Keratinocyte (primary cell): ENCODE measurements at regions not wholly inside any gene's neighbourhood (a gene's known extent, or its start where the extent isn't known, plus 50 kb on each side); places are given as distances from the start of the nearest gene placed in this dataset.

Experiments
- DNase-seq: peaks from one replicate; pipeline ENCODE4 v3.0.0-alpha.2; 2011; ENCODE audit warnings: low read depth, missing footprints, low spot score
- FAIRE-seq: peaks from 2 replicates; lab custom pipeline; 2011; peaks lifted over from hg19 to GRCh38; lab: Jason Lieb, UNC
- H2AFZ ChIP-seq: 2 replicates; pipeline ENCODE4 v1.6.0; 2012; ENCODE audit warnings: low read length, control low read depth, inconsistent platforms; ENCODE audit not compliant: control insufficient read depth
- H3K27ac ChIP-seq: 2 replicates; pipeline ENCODE4 v1.5.1; 2011; ENCODE audit warnings: low read length; ENCODE audit not compliant: control insufficient read depth, insufficient read depth
- H3K27me3 ChIP-seq: 3 replicates; pipeline ENCODE4 v1.6.0; 2011; ENCODE audit warnings: low read length; ENCODE audit not compliant: control insufficient read depth, insufficient read depth; ENCODE audit errors: extremely low read depth
- H3K36me3 ChIP-seq, 2 experiments: 2 replicates in 1 of 2; 3 replicates in 1 of 2; pipeline ENCODE4 v1.5.1; 2011; ENCODE audit warnings: low read length in 2 of 2, mild to moderate bottlenecking in 1 of 2; ENCODE audit not compliant: control insufficient read depth in 2 of 2, insufficient read depth in 2 of 2; ENCODE audit errors: extremely low read depth in 1 of 2
- H3K4me1 ChIP-seq: 3 replicates; pipeline ENCODE4 v1.5.1; 2011; ENCODE audit warnings: low read length; ENCODE audit not compliant: control insufficient read depth, insufficient read depth; ENCODE audit errors: extremely low read depth
- H3K4me2 ChIP-seq: 3 replicates; pipeline ENCODE4 v1.6.0; 2011; ENCODE audit warnings: low read depth, low read length; ENCODE audit not compliant: control insufficient read depth, insufficient read depth; ENCODE audit errors: extremely low read depth
- H3K4me3 ChIP-seq, 3 experiments: fragments of 200-600 bp in 1 of 3; sonication (generic) in 1 of 3; 2 replicates in 2 of 3; 3 replicates in 1 of 3; pipeline ENCODE4 v1.5.1; 2011 to 2016; ENCODE audit warnings: low read length in 3 of 3, mild to moderate bottlenecking in 3 of 3, control low read depth in 2 of 3, inconsistent platforms in 1 of 3, low read depth in 1 of 3, mixed read lengths in 1 of 3, mixed run types in 1 of 3, moderate library complexity in 1 of 3; ENCODE audit not compliant: control insufficient read depth in 2 of 3, insufficient read depth in 2 of 3; ENCODE audit errors: extremely low read depth in 1 of 3
- H3K79me2 ChIP-seq: 2 replicates; pipeline ENCODE4 v1.6.0; 2012; ENCODE audit warnings: low read length; ENCODE audit not compliant: control insufficient read depth, insufficient read depth
- H3K9ac ChIP-seq: 3 replicates; pipeline ENCODE4 v1.6.0; 2011; ENCODE audit warnings: low read length; ENCODE audit not compliant: control insufficient read depth, insufficient read depth; ENCODE audit errors: extremely low read depth
- H3K9me1 ChIP-seq: 3 replicates; pipeline ENCODE4 v1.6.0; 2011; ENCODE audit warnings: low read length; ENCODE audit not compliant: control insufficient read depth, insufficient read depth; ENCODE audit errors: extremely low read depth
- H3K9me3 ChIP-seq: 2 replicates; pipeline ENCODE4 v1.5.1; 2012; ENCODE audit warnings: low read depth, low read length; ENCODE audit not compliant: control insufficient read depth
- H4K20me1 ChIP-seq: 3 replicates; pipeline ENCODE4 v1.6.0; 2011; ENCODE audit warnings: low read length; ENCODE audit not compliant: control insufficient read depth, insufficient read depth; ENCODE audit errors: extremely low read depth
- CTCF ChIP-seq, 3 experiments: IDR thresholded peaks in 1 of 3; conservative IDR thresholded peaks in 1 of 3; optimal IDR thresholded peaks in 1 of 3; 2 replicates in 2 of 3; 3 replicates in 1 of 3; pipeline versions ENCODE3 to v1.5.1; 2011; ENCODE audit warnings: low read length in 3 of 3, mild to moderate bottlenecking in 3 of 3, moderate library complexity in 2 of 3, control low read depth in 1 of 3, inconsistent platforms in 1 of 3; ENCODE audit not compliant: insufficient read depth in 2 of 3; ENCODE audit errors: extremely low read depth in 1 of 3
- EZH2 ChIP-seq: IDR thresholded peaks from one replicate; pipeline ENCODE4 v1.6.1; 2012; ENCODE audit warnings: inconsistent platforms, mild to moderate bottlenecking, low read length, moderate library complexity
- dilution Hi-C: fragments of 300-500 bp; cut with MboI; formaldehyde crosslinking; loops from one replicate; pipeline ENCODE4 v1.7.0; 2020; ENCODE audit warnings: low sequenced_read_pairs; ENCODE audit not compliant: extremely low pct_ligation_motif_present

GRCh38 chr17:56026915-56027314, 126.4 kb upstream of the ANKFN1 start:
- dilution Hi-C loops = no loop called here

GRCh38 chr17:56028837-56029236, 124.4 kb upstream of the ANKFN1 start:
- Histone ChIP-seq H3K4me3 (no peak overlapping the region), H3K79me2 (no peaks in the 10 kb centered on the region), H3K9me3 (no peaks in the 10 kb centered on the region), H3K36me3 (no peaks in the 10 kb centered on the region), H3K9ac (no peak overlapping the region), H2AFZ (no peak overlapping the region), H3K4me1 (no peaks in the 10 kb centered on the region), H3K4me2 (no peak overlapping the region), H3K9me1 (no peaks in the 10 kb centered on the region), H3K27ac (no peak overlapping the region), H3K27me3 (no peaks in the 10 kb centered on the region), H4K20me1 (no peaks in the 10 kb centered on the region)
- DNase-seq (no peak), FAIRE-seq (no peak)
- TF ChIP-seq CTCF (optimal IDR thresholded peaks at IDR 0.05 in 1 of 3, IDR thresholded peaks at IDR 0.05 in 1 of 3, conservative IDR thresholded peaks at IDR 0.05 in 1 of 3; ENCODE audit: extremely low read depth in 1 of 3, insufficient read depth in 2 of 3, low read length in 3 of 3) = no peak
- no peak for TF ChIP-seq EZH2
- dilution Hi-C loops = no loop called here

More at GRCh38 chr17:56026915-56027314, 126.4 kb upstream of the ANKFN1 start:
- Histone ChIP-seq H3K4me2 (no peak overlapping the region), H3K27me3 (no peaks in the 10 kb centered on the region), H2AFZ (no peak overlapping the region), H3K9me3 (no peaks in the 10 kb centered on the region), H3K4me3 (no peak overlapping the region), H3K9ac (no peak overlapping the region), H3K79me2 (no peaks in the 10 kb centered on the region), H4K20me1 (no peaks in the 10 kb centered on the region), H3K4me1 (no peaks in the 10 kb centered on the region), H3K36me3 (no peaks in the 10 kb centered on the region), H3K9me1 (no peaks in the 10 kb centered on the region), H3K27ac (no peak overlapping the region)
- FAIRE-seq (no peak), DNase-seq (no peak)
- TF ChIP-seq CTCF (optimal IDR thresholded peaks at IDR 0.05 in 1 of 3, IDR thresholded peaks at IDR 0.05 in 1 of 3, conservative IDR thresholded peaks at IDR 0.05 in 1 of 3; ENCODE audit: extremely low read depth in 1 of 3, insufficient read depth in 2 of 3, low read length in 3 of 3) (no peak), EZH2 (no peak)
